NCI-H748 treated with DMSO at 0.1 percent for 48 hours (cell line): ENCODE measurements at regions not wholly inside any gene's neighbourhood (a gene's known extent, or its start where the extent isn't known, plus 50 kb on each side); places are given as distances from the start of the nearest gene placed in this dataset.
"Not testable (repeated sequence)": the region's sequence is repeated elsewhere in the genome, so short reads cannot be mapped to it uniquely, and the experiment has no call there.

Experiments used
- DNase-seq: peaks from one replicate; lab custom pipeline; 2025; lab: John Stamatoyannopoulos, UW

DNA sequence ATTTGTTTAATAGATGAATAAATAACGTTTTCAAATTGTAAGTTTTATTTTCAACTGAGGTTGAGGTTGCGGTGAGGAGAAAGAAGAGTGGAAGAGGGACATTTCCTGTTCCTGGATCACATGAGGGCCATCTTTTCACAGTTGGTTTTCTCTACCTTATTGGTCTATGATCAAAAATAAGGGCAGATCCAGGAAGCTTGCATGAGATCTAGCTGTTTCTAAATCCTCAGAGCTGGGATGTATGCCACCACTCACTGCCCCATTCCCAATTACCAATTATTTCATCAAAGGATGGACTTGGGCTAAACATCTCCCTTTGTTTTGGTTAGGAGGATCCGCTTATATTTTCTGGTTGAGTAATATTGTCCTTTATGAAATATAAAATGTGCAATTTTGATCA, 104.8 kb upstream of the TLL1 start:
- no peak for DNase-seq

DNA sequence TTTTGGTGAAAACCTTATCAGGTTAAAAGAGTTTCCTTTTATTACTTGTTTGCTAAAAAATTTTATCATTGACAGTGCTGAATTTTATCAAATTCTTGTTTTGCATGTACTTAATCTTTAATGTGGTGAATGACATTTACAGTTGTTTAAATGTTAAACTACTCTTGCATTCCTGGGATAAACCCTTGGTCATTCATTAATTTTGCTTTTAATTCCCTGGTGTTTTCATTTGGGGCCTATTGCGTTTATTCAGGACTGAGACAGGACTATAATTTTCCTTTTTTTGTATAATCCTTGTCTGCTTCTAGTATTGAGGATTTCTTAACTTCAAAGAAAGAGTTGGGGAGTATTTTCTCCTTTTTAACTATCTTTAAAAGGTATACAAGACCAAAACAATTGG, 98.7 kb upstream of the TLL1 start:
- DNase-seq: no peak

DNA sequence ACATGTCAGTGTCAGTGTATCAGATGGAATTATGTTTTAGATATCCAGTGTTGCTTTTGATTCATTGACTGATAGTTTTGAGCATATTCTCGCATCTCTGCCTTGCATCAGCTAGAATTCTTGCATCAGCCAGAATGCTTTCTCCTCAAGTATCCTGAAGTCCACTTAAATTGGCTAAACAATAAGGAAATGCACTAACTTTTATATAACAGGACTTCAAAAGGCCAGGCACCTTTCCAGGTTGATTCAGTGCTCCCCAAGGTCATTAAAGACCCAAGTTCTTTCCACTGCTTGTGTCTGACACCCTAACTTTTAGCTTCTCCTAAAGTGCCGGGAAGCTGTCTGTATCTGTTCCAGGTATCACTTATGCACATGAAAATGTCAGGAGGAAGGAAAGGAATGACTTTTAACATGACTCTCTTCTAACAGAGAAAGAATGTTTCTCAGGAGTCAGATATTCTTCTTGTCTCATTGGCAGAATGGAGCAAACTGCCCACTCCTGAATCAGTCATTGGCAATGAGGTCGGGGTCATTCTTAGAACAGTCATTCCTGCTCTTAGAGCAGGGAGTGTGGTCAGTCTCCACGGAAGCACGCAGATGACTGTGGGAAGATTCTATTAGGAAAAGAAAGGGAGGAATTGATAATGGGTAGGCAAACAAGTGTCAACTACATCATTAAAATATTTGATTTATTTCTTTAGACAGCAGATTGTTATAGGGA, 92.9 kb upstream of the TLL1 start:
- no peak for DNase-seq

DNA sequence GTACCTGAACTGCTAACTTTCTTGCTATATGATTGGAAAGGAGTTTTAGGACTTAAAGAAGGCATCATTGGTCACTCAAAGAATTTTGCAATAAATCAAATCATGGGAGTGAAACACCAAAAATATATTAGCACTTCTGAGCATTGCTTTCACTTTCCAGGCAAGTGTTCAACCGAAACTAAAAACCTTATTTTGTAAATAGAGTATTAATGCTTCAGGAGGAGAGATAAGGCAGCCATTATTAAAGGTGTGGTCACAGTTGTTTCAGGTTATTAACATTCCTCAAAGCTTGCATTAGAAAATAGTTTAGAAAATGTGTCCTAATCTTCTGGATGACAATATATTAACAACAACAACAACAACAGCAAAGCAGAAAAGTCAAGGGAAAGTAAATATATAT, 92.3 kb upstream of the TLL1 start:
- DNase-seq: no peak

DNA sequence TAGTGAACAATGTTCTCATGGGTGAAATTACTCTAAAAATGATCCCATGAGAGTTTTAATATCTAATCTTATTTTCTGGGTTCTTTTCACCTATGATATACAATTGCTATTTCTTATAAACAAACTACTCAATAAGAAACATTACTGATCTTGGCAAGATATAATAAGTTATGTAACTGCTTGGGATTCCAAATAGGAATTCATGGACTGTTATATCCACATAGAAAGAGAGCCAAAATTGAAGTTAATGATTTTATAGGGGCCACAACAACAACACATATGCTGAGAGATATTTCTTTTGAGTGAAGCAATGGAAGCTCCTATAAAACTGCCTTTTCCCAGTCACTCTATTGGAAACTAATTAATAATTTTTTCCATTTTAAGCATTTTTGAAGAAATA, 90.4 kb upstream of the TLL1 start:
- DNase-seq: no peak

DNA sequence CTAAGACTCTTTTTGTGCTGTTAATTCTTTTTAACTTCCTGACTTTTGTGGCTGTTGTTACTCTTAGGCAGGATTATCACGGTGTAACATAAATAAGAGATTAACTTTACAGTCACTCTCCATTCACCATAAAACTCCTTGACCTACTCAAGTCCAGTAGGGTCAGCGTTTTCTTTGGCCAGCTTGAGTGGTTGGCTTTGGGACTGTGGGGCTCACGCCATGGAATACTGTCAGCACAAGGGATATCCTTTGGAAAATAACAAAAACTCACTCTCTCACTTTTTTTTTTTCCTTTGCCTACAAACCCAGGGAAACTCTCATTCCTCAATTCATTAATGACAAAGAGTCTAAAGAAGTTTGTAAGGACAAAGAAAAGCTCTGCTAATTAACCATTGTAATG, 89.4 kb upstream of the TLL1 start:
- DNase-seq: no peak

DNA sequence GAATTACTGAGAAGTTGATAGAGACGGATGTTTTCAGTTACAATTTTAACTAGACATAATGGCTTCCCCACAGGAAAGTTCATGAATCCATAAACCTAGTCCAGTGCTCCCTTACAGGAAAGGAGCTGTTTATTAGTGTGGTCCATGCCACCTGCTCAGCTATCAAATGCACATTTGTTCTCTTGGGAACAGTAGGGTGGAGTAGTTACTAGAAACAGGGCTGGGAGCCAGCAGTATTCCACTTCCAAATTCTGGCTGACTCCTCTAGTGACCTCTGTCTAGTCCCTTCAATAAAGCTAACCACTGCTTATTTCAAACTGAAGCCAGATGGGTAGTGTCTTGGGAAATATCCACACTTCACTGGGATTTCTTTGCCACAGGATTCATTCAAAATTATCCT, 88.4 kb upstream of the TLL1 start:
- DNase-seq: peak; percentile 31

DNA sequence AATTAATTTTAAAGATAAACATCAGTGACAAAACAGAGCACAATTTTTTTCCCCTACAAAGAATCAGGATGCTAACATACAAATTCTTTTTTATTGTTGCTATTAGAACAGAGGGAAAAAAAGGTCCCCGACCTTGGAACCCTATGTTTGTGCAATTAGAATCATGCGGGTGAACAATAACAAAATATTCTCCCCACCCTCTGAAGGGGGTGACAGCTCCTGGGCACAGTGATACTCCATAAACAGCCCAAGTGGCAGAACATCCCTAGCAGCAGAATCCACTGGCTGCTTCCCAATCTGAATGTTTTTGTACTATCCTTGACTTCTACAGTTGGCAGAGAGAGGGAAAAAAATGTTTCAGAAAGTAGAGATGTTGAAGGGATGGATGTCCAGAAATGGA, 87.7 kb upstream of the TLL1 start:
- no peak for DNase-seq

DNA sequence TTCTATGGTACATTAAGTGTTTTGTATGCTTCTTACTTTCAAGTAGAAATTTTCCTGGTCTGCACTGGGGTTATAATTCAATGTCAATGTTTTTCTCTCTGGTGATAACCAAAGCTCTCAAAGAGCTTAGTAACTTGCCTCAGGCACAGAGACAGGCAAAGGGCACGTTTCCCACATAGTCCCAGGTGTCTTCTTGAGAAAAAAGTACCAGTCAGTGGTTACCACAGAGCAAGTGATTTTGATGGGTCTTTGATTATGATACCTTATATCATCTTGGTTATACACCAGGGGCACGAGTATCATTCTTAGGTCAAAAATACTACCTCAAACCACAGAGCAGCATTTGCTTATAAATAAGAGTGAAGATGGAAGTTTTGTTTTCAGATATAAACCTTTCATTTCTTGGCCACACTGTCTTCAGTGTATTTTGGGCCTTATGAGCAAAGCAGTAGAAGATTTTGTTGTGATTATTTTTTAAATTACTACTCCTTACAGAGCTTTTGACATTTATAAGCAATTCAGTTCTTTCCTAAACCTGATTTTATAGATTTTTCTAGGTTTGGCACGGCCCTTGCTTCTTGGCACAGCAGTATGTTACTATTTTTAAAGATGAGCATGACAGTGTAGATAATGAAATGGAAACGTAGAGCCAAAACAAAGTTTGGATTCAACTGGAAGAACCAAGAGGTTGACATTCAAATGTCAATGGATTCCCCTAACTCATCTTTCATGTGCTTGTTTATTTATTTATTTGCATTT, 85.3 kb upstream of the TLL1 start:
- no peak for DNase-seq

DNA sequence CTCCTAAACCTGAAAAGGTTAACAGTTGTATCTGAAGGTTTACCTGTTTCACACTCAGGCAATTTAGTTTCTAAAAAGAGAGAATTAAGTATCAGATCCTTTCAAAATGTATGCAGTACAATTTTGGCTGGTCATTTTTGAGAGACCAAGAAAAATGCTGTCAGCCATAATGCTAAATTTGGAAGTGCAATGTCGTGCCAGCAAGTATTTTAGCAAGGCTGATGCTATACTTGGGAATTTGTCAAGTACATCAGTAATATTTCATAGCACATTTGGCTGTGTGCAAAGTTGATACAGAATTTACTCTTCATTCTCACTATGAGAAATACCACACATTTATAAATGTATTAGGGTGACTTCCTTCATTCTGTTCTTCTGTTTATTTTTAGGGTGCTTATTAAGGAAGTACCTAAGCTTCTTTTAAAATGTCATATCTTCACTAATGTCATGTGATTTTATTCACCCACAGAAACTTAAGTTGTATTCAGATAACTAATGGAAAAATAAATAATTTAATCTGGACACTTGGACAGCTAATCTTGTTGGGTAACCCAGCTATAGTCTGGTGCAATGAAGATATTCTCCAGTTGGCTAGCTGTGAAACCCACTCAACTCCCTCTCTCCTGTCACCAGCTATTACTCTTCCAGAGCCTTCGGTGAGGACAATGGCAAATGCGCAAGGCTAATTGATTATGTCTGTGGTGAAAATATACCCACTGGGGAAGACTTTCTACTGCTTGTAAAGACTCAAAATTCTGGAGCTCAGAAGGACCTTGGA, 84.2 kb upstream of the TLL1 start:
- no peak for DNase-seq

DNA sequence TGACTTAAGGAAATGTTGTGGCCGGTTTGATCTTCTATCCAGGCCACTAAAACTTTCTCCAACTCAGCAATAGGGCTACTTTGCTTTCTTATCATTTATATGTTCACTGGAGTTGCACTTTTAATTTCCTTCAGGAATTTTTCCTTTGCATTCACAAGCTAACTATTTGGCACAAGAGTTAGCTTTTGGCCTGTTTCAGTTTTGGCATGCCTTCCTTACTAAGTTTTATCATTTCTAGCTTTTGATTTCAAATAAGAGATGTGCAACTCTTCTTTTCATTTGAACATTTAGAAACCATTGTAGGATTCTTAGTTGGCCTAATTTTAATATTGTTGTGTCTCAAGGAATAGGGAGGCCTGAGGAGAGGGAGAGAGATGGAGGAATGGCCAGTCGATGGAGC, 79.8 kb upstream of the TLL1 start:
- DNase-seq: no peak

DNA sequence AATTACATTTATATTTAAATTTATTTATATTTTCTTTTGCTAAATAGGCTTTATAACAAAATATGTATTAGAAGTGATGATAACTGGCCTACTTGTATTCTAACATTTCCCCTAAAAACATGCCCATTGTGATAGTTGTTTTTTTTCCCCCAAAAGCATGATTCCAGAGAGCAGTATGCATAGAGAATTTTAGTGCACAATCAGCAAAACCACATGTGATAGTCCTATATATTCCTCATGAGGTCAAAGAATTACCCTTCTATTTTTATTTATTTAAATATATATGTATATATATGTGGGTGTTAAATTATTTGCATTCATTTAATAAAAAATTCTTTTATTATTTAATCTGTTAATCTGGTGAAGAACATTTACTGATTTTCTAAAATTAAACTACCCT, 78.2 kb upstream of the TLL1 start:
- DNase-seq: no peak

DNA sequence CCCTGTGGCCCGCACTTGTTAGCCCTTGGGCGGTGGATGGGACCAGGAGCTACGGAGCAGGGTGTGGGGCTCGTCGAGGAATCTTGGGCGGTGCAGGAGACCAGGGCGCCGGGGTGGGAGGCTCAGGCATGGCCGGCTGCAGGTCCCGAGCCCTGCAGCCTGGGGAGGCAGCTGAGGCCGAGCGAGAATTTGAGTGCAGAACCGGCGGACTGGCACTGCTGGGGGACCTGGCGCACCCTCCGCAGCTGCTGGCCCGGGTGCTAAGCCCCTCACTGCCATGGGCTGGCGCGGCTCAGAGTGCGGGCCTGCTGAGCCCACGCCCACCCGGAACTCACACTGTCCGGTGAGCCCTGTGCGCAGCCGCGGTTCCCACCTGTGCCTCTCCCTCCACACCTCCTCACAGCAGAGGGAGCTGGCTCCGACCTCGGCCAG, 73.6 kb upstream of the TLL1 start:
- no peak for DNase-seq

DNA sequence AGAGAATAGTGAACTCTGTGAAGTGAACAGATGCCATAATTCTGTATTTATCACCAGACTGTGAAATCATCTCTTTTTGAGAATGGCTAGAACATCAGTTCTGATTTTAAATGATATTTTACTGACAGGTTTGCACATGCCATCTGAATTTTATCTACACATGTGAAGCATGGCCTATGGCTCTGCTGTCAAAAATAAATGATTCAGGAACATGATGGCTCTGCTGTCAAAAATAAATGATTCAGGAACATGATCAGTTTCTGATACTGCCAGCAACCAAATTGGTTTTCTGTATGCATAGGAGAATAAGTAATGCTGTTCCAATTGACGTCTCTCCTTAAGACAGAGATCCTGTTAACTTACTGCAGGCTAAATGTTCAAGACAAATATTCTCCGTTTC, 70.6 kb upstream of the TLL1 start:
- no peak for DNase-seq

DNA sequence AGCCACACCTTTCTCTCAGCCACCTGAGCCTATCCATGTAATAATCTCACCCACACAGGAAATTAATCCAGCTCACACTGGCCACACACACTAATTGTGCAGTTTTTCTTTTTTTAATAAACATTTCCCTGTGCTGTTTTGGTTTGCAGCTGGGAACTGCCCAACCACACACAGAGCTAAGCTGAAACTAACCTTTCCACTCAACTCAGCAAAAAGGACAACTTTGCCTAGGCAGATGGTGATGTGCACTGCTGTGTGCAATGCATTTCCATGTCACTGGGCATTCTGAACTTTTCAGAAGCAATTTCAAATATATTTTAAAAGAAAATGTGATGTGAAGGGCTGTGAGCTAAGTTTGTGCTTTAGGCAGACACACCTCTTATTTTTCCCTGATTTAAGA, 70.0 kb upstream of the TLL1 start:
- DNase-seq: no peak

DNA sequence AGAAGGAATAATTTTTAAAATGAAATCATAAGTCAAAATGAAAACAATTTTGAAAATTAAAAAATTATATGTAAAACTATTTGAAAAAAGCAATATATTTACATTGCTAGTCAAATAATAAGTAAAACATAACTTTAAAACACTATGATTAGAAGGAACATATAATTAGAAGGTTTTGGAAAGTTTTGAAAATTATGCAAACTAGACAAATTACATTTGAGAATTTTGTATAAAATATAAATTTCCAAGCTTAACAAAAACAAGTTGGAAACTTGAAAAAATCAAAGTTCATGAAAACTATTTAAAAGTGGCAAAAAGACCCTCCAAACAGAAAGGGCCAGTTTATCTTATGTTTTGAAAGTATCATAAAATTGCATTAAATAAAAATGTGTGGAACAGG, 67.6 kb upstream of the TLL1 start:
- DNase-seq: no peak

DNA sequence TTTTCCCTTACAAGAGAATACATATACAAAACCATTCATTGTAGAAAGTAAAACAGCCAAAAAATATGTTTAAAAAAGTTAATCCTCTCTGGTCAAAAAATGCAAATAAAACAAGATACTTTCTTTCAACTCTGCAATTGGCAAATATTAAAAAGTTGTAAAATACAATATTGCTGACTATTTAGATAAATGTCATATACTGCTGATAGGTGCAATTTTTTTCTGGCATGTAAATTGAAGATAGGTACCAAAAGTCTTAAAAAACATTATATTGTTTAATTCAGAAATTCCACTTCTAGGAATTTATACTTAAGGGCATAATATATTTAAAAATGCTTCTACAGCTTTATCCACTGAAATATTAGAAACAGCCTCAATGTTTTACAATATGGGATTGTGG, 66.4 kb upstream of the TLL1 start:
- no peak for DNase-seq

DNA sequence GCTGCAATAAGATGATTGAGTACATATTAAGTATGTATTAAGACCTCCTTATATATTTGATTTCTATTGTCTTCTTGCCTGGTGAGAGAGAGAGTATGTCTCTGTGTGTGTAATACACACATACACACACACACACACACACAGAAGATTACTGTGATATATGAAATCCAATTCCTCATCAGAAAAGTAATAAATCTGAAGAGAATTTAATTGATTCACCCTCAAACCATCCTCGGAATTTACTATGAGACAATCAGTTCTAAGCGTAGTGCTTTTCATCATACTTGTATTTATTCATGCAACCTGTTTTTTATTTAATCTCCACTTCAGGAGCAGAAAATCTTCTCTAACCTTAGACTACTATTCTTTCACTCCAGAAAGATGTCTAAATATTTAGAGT, 62.3 kb upstream of the TLL1 start:
- no peak for DNase-seq

DNA sequence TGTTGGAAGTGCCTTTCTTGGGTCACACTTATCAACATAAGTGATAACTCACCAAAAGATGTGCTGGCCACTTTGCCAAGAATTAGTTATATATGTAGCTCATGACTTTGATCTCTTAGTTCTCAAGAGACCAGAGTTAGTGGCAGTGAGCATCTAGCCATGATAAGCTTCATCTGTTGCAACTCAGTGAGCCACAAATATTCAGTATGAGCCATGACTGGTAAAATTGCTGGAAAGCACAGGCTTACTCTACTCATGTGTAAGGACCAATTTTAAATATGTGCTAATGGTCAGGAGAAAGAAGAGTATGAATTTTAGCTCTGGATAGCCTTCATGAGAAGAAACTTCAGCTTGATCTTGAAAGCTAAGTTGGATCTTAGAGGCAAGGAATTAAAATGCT, 59.4 kb upstream of the TLL1 start:
- DNase-seq: no peak

DNA sequence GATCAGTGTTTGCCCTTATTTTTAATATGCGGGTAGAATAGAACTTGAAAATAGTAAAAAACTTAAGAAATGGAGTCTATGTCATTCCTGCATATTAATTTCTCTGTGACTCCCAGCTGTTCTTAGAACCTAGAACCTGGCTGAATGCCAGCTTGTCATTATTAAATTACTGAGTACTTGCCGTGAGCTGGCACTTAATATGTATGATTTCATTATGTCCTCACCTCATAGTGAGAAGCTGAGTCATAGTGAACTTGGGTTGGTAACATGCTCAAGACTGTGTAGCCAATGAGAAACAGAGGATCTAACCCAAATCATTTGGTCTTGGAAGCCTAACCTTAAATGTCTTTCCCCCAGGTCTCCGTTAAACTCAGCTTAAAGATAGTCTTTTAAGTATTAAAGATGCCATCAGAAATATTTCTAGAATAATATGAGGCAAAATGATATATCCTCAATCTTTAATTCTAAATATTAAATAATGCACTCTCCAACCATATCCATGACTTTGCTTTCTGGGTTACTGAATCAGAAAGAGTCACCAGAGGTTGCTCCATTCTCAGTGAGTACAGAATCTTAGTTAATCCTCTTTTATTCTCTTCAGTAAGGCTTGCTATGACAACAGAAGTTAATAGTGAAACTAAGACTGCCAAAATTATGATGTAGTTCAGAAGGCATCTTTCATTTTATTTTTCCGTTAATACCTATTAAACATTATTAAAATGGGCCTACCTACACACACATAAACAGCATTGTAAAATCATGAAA, 58.6 kb upstream of the TLL1 start:
- DNase-seq: no peak

DNA sequence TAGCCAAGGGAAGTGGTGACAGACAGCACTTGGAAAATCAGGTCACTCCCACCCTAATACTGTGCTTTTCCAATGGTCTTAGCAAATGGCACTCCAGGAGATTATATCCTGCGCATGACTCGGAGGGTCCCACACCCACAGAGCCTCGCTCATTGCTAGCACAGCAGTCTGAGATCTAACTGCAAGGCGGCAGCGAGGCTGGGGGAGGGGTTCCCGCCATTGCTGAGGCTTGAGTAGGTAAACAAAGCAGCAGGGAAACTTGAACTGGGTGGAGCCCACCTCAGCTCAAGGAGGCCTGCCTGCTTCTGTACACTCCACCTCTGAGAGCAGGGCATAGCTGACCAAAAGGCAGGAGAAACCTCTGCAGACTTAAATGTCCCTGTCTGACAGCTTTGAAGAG, 53.9 kb upstream of the TLL1 start:
- DNase-seq: not testable (repeated sequence)
